NB4 (cell line): ENCODE measurements at regions not wholly inside any gene's neighbourhood (a gene's known extent, or its start where the extent isn't known, plus 50 kb on each side); places are given as distances from the start of the nearest gene placed in this dataset.

Experiments
- CTCF ChIP-seq: IDR thresholded peaks from one replicate; pipeline ENCODE4 v1.5.1; 2012; ENCODE audit warnings: low read depth, low read length
- MYC ChIP-seq: IDR thresholded peaks from 2 replicates; pipeline ENCODE4 v1.6.1; 2011; ENCODE audit warnings: low read depth, low read length
- POLR2A ChIP-seq: IDR thresholded peaks from 2 replicates; pipeline ENCODE4 v1.6.1; 2011; ENCODE audit warnings: mild to moderate bottlenecking; ENCODE audit not compliant: insufficient read length; ENCODE audit errors: extremely low read depth
- TF ChIP-seq, protein P1 (sequence below): IDR thresholded peaks from 2 replicates; pipeline ENCODE4 v1.6.1; 2011; ENCODE audit warnings: low read depth, low read length

GRCh38 chr7:86970547-86970946 is 88.9 kb downstream of the ELAPOR2 start:
- TF ChIP-seq CTCF (no peak), POLR2A (no peak), MYC (no peak)
- TF ChIP-seq, protein P1, sequence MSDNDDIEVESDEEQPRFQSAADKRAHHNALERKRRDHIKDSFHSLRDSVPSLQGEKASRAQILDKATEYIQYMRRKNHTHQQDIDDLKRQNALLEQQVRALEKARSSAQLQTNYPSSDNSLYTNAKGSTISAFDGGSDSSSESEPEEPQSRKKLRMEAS: no peak
